ENCODE measurements at regions not wholly inside any gene's neighbourhood (a gene's known extent, or its start where the extent isn't known, plus 50 kb on each side); places are given as distances from the start of the nearest gene placed in this dataset.

DNA sequence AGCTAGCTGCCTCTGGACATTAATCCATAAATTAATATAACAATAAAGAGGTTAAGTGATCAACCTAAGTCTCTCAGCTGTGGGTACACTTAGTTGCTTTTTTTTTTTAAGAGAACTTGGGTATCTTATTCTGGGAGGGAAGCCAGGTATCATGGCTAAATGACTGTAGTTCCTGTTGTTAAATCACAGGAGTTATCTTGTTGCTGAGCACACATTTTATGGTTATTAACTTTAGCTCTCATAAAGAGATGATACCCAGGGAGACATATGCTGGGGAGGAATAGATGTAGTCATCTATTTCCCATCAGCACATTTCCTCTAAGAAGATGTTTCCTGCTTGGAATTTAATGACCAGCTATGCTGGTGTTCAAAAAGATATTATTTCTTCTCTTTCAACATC is 227.8 kb downstream of the PTGER3 start:
- H2BK15ac ChIP-seq (ENCODE audit: low read length): no peak overlapping the region
- H3K18ac ChIP-seq (ENCODE audit: low read length): no peak overlapping the region
- no peak overlapping the region for H3K4me3 ChIP-seq (ENCODE audit: low read length in 2 of 2)
- no peak overlapping the region for H2BK120ac ChIP-seq (ENCODE audit: low read depth, low read length)
- H3K36me3 ChIP-seq (replicated peaks in 1 of 2; ENCODE audit: control insufficient read depth in 2 of 2, insufficient read depth in 2 of 2, low read length in 2 of 2): no peaks in the 10 kb centered on the region
- H3K79me1 ChIP-seq (ENCODE audit: low read depth, low read length): no peaks in the 10 kb centered on the region
- H3K4ac ChIP-seq (ENCODE audit: low read length): no peak overlapping the region
- no peak overlapping the region for H3K9ac ChIP-seq (ENCODE audit: low read depth, low read length, poor library complexity)
- H3K9me3 ChIP-seq (replicated peaks in 1 of 2; ENCODE audit: control insufficient read depth in 2 of 2, insufficient read depth in 1 of 2, low read depth in 1 of 2, low read length in 2 of 2): no peaks in the 10 kb centered on the region
- no peak overlapping the region for H3K4me2 ChIP-seq (ENCODE audit: insufficient read depth, low read length, poor library complexity, severe bottlenecking)
- no peak overlapping the region for H2AFZ ChIP-seq (ENCODE audit: low read length)
- no peak overlapping the region for H4K8ac ChIP-seq (ENCODE audit: low read depth, low read length)
- DNase-seq (ENCODE audit: low spot score): no peak
- no peaks in the 10 kb centered on the region for H3K4me1 ChIP-seq (ENCODE audit: control insufficient read depth in 2 of 2, insufficient read depth in 1 of 2, low read depth in 1 of 2, low read length in 2 of 2)
- no peaks in the 10 kb centered on the region for H3K27me3 ChIP-seq (ENCODE audit: control insufficient read depth in 3 of 3, insufficient read depth in 3 of 3, low read depth in 1 of 3, low read length in 3 of 3)
- H2AK5ac ChIP-seq (ENCODE audit: low read depth, low read length): no peak overlapping the region
- no peak overlapping the region for H2BK12ac ChIP-seq (ENCODE audit: low read length)
- no peak overlapping the region for H3K23ac ChIP-seq (ENCODE audit: low read depth, low read length, poor library complexity)
- H3K14ac ChIP-seq (ENCODE audit: low read length): no peak overlapping the region
- no peak overlapping the region for H4K91ac ChIP-seq (ENCODE audit: low read depth, low read length, poor library complexity)
- no peak overlapping the region for H2BK5ac ChIP-seq (ENCODE audit: low read length)
- H3K27ac ChIP-seq (replicated peaks; ENCODE audit: low read length): no peak overlapping the region

DNA sequence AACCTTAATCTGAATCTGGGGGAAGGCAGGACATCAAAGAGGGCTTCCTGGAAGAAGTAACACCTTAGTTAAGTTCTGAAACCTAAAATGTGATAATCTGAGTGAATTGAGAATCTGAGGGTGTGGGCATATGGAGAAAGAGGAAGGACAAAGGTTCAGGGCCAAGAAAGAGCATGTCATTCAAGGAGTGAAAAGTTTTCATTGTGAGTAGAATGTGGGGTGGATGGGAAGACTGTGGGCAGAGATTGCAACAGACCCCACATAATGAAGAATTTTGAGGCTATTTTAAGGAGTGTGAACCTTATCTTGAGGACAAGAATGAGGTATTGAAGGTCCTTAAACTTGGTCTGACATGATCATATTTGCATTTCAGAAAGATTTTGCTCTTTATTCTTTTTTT is 227.2 kb downstream of the PTGER3 start:
- no peaks in the 10 kb centered on the region for H3K4me1 ChIP-seq (ENCODE audit: control insufficient read depth in 2 of 2, insufficient read depth in 1 of 2, low read depth in 1 of 2, low read length in 2 of 2)
- H3K36me3 ChIP-seq (replicated peaks in 1 of 2; ENCODE audit: control insufficient read depth in 2 of 2, insufficient read depth in 2 of 2, low read length in 2 of 2): no peaks in the 10 kb centered on the region
- no peak overlapping the region for H3K14ac ChIP-seq (ENCODE audit: low read length)
- no peak overlapping the region for H2AFZ ChIP-seq (ENCODE audit: low read length)
- no peak overlapping the region for H3K18ac ChIP-seq (ENCODE audit: low read length)
- H3K27ac ChIP-seq (replicated peaks; ENCODE audit: low read length): no peak overlapping the region
- H3K79me1 ChIP-seq (ENCODE audit: low read depth, low read length): no peaks in the 10 kb centered on the region
- no peaks in the 10 kb centered on the region for H3K9me3 ChIP-seq (replicated peaks in 1 of 2; ENCODE audit: control insufficient read depth in 2 of 2, insufficient read depth in 1 of 2, low read depth in 1 of 2, low read length in 2 of 2)
- no peak for DNase-seq (ENCODE audit: low spot score)
- H2BK120ac ChIP-seq (ENCODE audit: low read depth, low read length): no peak overlapping the region
- H3K4me2 ChIP-seq (ENCODE audit: insufficient read depth, low read length, poor library complexity, severe bottlenecking): no peak overlapping the region
- H2BK5ac ChIP-seq (ENCODE audit: low read length): no peak overlapping the region
- no peak overlapping the region for H2BK15ac ChIP-seq (ENCODE audit: low read length)
- H3K9ac ChIP-seq (ENCODE audit: low read depth, low read length, poor library complexity): no peak overlapping the region
- no peak overlapping the region for H4K91ac ChIP-seq (ENCODE audit: low read depth, low read length, poor library complexity)
- H3K4me3 ChIP-seq (ENCODE audit: low read length in 2 of 2): no peak overlapping the region
- no peak overlapping the region for H2BK12ac ChIP-seq (ENCODE audit: low read length)
- H3K23ac ChIP-seq (ENCODE audit: low read depth, low read length, poor library complexity): no peak overlapping the region
- H4K8ac ChIP-seq (ENCODE audit: low read depth, low read length): no peak overlapping the region
- H3K4ac ChIP-seq (ENCODE audit: low read length): no peak overlapping the region
- H2AK5ac ChIP-seq (ENCODE audit: low read depth, low read length): no peak overlapping the region
- H3K27me3 ChIP-seq (ENCODE audit: control insufficient read depth in 3 of 3, insufficient read depth in 3 of 3, low read depth in 1 of 3, low read length in 3 of 3): no peaks in the 10 kb centered on the region

GRCh38 chr1:70820995-70821394 is 226.6 kb downstream of the PTGER3 start:
- no peak for DNase-seq (ENCODE audit: low spot score)
- Histone ChIP-seq H3K18ac (ENCODE audit: low read length) (no peak overlapping the region), H2BK12ac (ENCODE audit: low read length) (no peak overlapping the region), H3K79me1 (ENCODE audit: low read depth, low read length) (no peaks in the 10 kb centered on the region), H3K4me3 (ENCODE audit: low read length in 2 of 2) (no peak overlapping the region), H3K9ac (ENCODE audit: low read depth, low read length, poor library complexity) (no peak overlapping the region), H3K27ac (replicated peaks; ENCODE audit: low read length) (no peak overlapping the region), H3K23ac (ENCODE audit: low read depth, low read length, poor library complexity) (no peak overlapping the region), H3K4me2 (ENCODE audit: insufficient read depth, low read length, poor library complexity, severe bottlenecking) (no peak overlapping the region), H3K14ac (ENCODE audit: low read length) (no peak overlapping the region), H3K36me3 (replicated peaks in 1 of 2; ENCODE audit: control insufficient read depth in 2 of 2, insufficient read depth in 2 of 2, low read length in 2 of 2) (no peaks in the 10 kb centered on the region), H3K4ac (ENCODE audit: low read length) (no peak overlapping the region), H2BK15ac (ENCODE audit: low read length) (no peak overlapping the region), H2AFZ (ENCODE audit: low read length) (no peak overlapping the region), H2BK120ac (ENCODE audit: low read depth, low read length) (no peak overlapping the region), H3K9me3 (replicated peaks in 1 of 2; ENCODE audit: control insufficient read depth in 2 of 2, insufficient read depth in 1 of 2, low read depth in 1 of 2, low read length in 2 of 2) (no peaks in the 10 kb centered on the region), H4K91ac (ENCODE audit: low read depth, low read length, poor library complexity) (no peak overlapping the region), H2AK5ac (ENCODE audit: low read depth, low read length) (no peak overlapping the region), H4K8ac (ENCODE audit: low read depth, low read length) (no peak overlapping the region), H3K27me3 (ENCODE audit: control insufficient read depth in 3 of 3, insufficient read depth in 3 of 3, low read depth in 1 of 3, low read length in 3 of 3) (no peaks in the 10 kb centered on the region), H3K4me1 (ENCODE audit: control insufficient read depth in 2 of 2, insufficient read depth in 1 of 2, low read depth in 1 of 2, low read length in 2 of 2) (no peaks in the 10 kb centered on the region), H2BK5ac (ENCODE audit: low read length) (no peak overlapping the region)
- no CpG with 5 or more reads among the region's 2 CpGs for WGBS, 2 donors (ENCODE audit: extremely low coverage in 2 of 2, insufficient read length in 2 of 2, insufficient replicate concordance in 1 of 2)

GRCh38 chr1:70826428-70826827 is 221.2 kb downstream of the PTGER3 start:
- Histone ChIP-seq H2AFZ (ENCODE audit: low read length) (no peak overlapping the region), H3K18ac (ENCODE audit: low read length) (no peak overlapping the region), H2BK15ac (ENCODE audit: low read length) (no peak overlapping the region), H3K9me3 (replicated peaks in 1 of 2; ENCODE audit: control insufficient read depth in 2 of 2, insufficient read depth in 1 of 2, low read depth in 1 of 2, low read length in 2 of 2) (no peaks in the 10 kb centered on the region), H3K4me2 (ENCODE audit: insufficient read depth, low read length, poor library complexity, severe bottlenecking) (no peak overlapping the region), H3K23ac (ENCODE audit: low read depth, low read length, poor library complexity) (no peak overlapping the region), H3K79me1 (ENCODE audit: low read depth, low read length) (no peaks in the 10 kb centered on the region), H4K8ac (ENCODE audit: low read depth, low read length) (no peak overlapping the region), H3K4me3 (ENCODE audit: low read length in 2 of 2) (no peak overlapping the region), H3K4me1 (ENCODE audit: control insufficient read depth in 2 of 2, insufficient read depth in 1 of 2, low read depth in 1 of 2, low read length in 2 of 2) (no peaks in the 10 kb centered on the region), H2AK5ac (ENCODE audit: low read depth, low read length) (no peak overlapping the region), H3K14ac (ENCODE audit: low read length) (no peak overlapping the region), H3K27me3 (ENCODE audit: control insufficient read depth in 3 of 3, insufficient read depth in 3 of 3, low read depth in 1 of 3, low read length in 3 of 3) (no peaks in the 10 kb centered on the region), H4K91ac (ENCODE audit: low read depth, low read length, poor library complexity) (no peak overlapping the region), H3K9ac (ENCODE audit: low read depth, low read length, poor library complexity) (no peak overlapping the region), H2BK5ac (ENCODE audit: low read length) (no peak overlapping the region), H3K4ac (ENCODE audit: low read length) (no peak overlapping the region), H2BK12ac (ENCODE audit: low read length) (no peak overlapping the region), H2BK120ac (ENCODE audit: low read depth, low read length) (no peak overlapping the region), H3K27ac (replicated peaks; ENCODE audit: low read length) (no peak overlapping the region), H3K36me3 (replicated peaks in 1 of 2; ENCODE audit: control insufficient read depth in 2 of 2, insufficient read depth in 2 of 2, low read length in 2 of 2) (no peaks in the 10 kb centered on the region)
- DNase-seq (ENCODE audit: low spot score): no peak
- WGBS, 2 donors (ENCODE audit: extremely low coverage in 2 of 2, insufficient read length in 2 of 2, insufficient replicate concordance in 1 of 2): no CpG with 5 or more reads among the region's 3 CpGs
